IMR-90 (cell line): ENCODE measurements at regions not wholly inside any gene's neighbourhood (a gene's known extent, or its start where the extent isn't known, plus 50 kb on each side); places are given as distances from the start of the nearest gene placed in this dataset.

ENCODE experiments used
- BHLHE40 ChIP-seq: fragments of 150-350 bp; IDR thresholded peaks from 2 replicates; pipeline ENCODE4 v1.6.1; 2016; ENCODE audit warnings: mild to moderate bottlenecking, low read depth, low read length
- CHD1 ChIP-seq: IDR thresholded peaks from 2 replicates; pipeline ENCODE4 v1.6.1; 2012; ENCODE audit warnings: low read depth, low read length, improper control_type of control experiment
- FOS ChIP-seq: fragments of 150-350 bp; IDR thresholded peaks from 2 replicates; pipeline ENCODE4 v1.6.1; 2016; ENCODE audit warnings: low read depth, low read length
- MAZ ChIP-seq: IDR thresholded peaks from 2 replicates; pipeline ENCODE4 v1.6.1; 2012; ENCODE audit warnings: low read depth, mild to moderate bottlenecking, low read length, improper control_type of control experiment, moderate library complexity, borderline replicate concordance
- POLR2A ChIP-seq: IDR thresholded peaks from 2 replicates; pipeline ENCODE4 v1.6.1; 2012; ENCODE audit warnings: mild to moderate bottlenecking, low read depth, low read length
- RCOR1 ChIP-seq: IDR thresholded peaks from 2 replicates; pipeline ENCODE4 v1.6.1; 2012; ENCODE audit warnings: mild to moderate bottlenecking, low read length, improper control_type of control experiment; ENCODE audit not compliant: insufficient replicate concordance
- RFX5 ChIP-seq: IDR thresholded peaks from 2 replicates; pipeline ENCODE4 v1.8.0; 2012; ENCODE audit warnings: low read depth, mild to moderate bottlenecking, low read length, moderate library complexity
- TF ChIP-seq, protein P1 (sequence below): conservative IDR thresholded peaks from 2 replicates; pipeline ENCODE4 v1.5.1; 2012; ENCODE audit warnings: mild to moderate bottlenecking, low read depth, low read length, improper control_type of control experiment
- TF ChIP-seq, protein P2 (sequence below): fragments of 150-350 bp; IDR thresholded peaks from 2 replicates; pipeline ENCODE4 v1.6.1; 2017; ENCODE audit warnings: mild to moderate bottlenecking, antibody characterized with exemption, low read length, low read depth
- TF ChIP-seq, protein P3 (sequence below): fragments of 150-350 bp; IDR thresholded peaks from 2 replicates; pipeline ENCODE4 v1.6.1; 2016; ENCODE audit warnings: low read depth, mild to moderate bottlenecking, low read length, moderate library complexity, borderline replicate concordance

DNA sequence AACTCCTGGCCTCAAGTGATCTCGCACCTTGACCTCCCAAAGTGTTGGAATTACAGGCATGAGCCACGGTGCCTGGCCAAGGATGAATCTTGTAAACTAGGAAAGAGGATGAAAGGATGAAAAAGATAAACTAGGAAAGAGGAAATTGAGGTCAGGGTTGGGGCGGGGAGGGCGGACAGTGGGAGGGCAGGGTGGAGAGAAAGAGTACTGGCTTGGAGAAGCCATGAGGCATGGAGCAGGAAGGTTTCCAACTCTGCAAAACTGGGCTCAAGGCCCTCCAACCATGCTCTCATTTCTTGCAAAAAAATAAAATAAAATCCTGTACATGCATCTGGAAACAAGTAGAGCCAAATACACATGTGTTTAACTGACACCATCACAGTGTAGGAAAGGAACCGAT lies 256.6 kb upstream of the SGK1 start:
- TF ChIP-seq FOS (no peak), POLR2A (no peak), MAZ (no peak), CHD1 (no peak), RFX5 (no peak), BHLHE40 (no peak), RCOR1 (no peak)
- TF ChIP-seq, protein P1, sequence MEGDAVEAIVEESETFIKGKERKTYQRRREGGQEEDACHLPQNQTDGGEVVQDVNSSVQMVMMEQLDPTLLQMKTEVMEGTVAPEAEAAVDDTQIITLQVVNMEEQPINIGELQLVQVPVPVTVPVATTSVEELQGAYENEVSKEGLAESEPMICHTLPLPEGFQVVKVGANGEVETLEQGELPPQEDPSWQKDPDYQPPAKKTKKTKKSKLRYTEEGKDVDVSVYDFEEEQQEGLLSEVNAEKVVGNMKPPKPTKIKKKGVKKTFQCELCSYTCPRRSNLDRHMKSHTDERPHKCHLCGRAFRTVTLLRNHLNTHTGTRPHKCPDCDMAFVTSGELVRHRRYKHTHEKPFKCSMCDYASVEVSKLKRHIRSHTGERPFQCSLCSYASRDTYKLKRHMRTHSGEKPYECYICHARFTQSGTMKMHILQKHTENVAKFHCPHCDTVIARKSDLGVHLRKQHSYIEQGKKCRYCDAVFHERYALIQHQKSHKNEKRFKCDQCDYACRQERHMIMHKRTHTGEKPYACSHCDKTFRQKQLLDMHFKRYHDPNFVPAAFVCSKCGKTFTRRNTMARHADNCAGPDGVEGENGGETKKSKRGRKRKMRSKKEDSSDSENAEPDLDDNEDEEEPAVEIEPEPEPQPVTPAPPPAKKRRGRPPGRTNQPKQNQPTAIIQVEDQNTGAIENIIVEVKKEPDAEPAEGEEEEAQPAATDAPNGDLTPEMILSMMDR = no peak
- TF ChIP-seq, protein P2, sequence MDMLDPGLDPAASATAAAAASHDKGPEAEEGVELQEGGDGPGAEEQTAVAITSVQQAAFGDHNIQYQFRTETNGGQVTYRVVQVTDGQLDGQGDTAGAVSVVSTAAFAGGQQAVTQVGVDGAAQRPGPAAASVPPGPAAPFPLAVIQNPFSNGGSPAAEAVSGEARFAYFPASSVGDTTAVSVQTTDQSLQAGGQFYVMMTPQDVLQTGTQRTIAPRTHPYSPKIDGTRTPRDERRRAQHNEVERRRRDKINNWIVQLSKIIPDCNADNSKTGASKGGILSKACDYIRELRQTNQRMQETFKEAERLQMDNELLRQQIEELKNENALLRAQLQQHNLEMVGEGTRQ = no peak
- TF ChIP-seq, protein P3, sequence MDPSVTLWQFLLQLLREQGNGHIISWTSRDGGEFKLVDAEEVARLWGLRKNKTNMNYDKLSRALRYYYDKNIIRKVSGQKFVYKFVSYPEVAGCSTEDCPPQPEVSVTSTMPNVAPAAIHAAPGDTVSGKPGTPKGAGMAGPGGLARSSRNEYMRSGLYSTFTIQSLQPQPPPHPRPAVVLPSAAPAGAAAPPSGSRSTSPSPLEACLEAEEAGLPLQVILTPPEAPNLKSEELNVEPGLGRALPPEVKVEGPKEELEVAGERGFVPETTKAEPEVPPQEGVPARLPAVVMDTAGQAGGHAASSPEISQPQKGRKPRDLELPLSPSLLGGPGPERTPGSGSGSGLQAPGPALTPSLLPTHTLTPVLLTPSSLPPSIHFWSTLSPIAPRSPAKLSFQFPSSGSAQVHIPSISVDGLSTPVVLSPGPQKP = no peak
